GM12878 (cell line): ENCODE measurements at regions not wholly inside any gene's neighbourhood (a gene's known extent, or its start where the extent isn't known, plus 50 kb on each side); places are given as distances from the start of the nearest gene placed in this dataset.

Source experiments
- ATAC-seq: fragments of 200-7000 bp; cut with Tn5 transposase; 3 replicates; pipeline ENCODE4 v1.9.1; 2020; ENCODE audit warnings: mild to moderate bottlenecking, moderate library complexity
- BruUV-seq: library from RNA; stranded (reverse); fragments of 400-500 nt; replicated peaks from 2 replicates; lab custom pipeline; 2021; lab: Mats Ljungman, UMichigan
- CTCF ChIA-PET: fragments of 300-600 bp; sonication (Branson Sonifier 250); formaldehyde crosslinking; extraction: SDS; loops from one replicate; lab custom pipeline; 2021; ENCODE audit warnings: inconsistent platforms; lab: Yijun Ruan, JAX
- POLR2A ChIA-PET: fragments of 350-600 bp; formaldehyde crosslinking; extraction: SDS; loops from one replicate; lab custom pipeline; 2021; ENCODE audit warnings: inconsistent platforms; lab: Charles Lee
- RAD21 ChIA-PET: fragments of 300-600 bp; sonication (Branson Sonifier 250); formaldehyde crosslinking; loops from one replicate; lab custom pipeline; 2023; ENCODE audit warnings: antibody characterized with exemption; ENCODE audit not compliant: unreplicated experiment; lab: Charles Lee
- SMC1A ChIA-PET: fragments of 300-600 bp; sonication (Branson Sonifier 250); formaldehyde crosslinking; loops from one replicate; lab custom pipeline; 2023; ENCODE audit not compliant: unreplicated experiment, uncharacterized antibody; lab: Charles Lee
- DNase-seq: peaks from one replicate; pipeline ENCODE4 v3.0.0-alpha.2; 2011; ENCODE audit warnings: low read depth, low spot score
- FAIRE-seq: peaks from 3 replicates; lab custom pipeline; 2011; peaks lifted over from hg19 to GRCh38; lab: Jason Lieb, UNC
- H2AFZ ChIP-seq: 2 replicates; pipeline ENCODE4 v1.6.0; 2011; ENCODE audit warnings: low read depth, low read length, control low read depth; ENCODE audit not compliant: control insufficient read depth
- H3K27ac ChIP-seq: 2 replicates; pipeline ENCODE4 v1.5.1; 2011; ENCODE audit warnings: control low read depth; ENCODE audit not compliant: control insufficient read depth, insufficient read depth
- H3K27me3 ChIP-seq, 2 experiments: replicated peaks in 1 of 2; 2 replicates each; pipeline versions ENCODE4 v1.6.0 to v1.6.1; 2011; ENCODE audit warnings: low read length in 1 of 2; ENCODE audit not compliant: control insufficient read depth in 2 of 2, insufficient read depth in 2 of 2
- H3K36me3 ChIP-seq, 2 experiments: 2 replicates each; pipeline ENCODE4 v1.5.1; 2011; ENCODE audit warnings: low read length in 1 of 2; ENCODE audit not compliant: control insufficient read depth in 2 of 2, insufficient read depth in 2 of 2
- H3K4me1 ChIP-seq: 2 replicates; pipeline ENCODE4 v1.6.1; 2011; ENCODE audit warnings: mild to moderate bottlenecking, low read length, moderate library complexity, mixed read lengths; ENCODE audit not compliant: control insufficient read depth, insufficient read depth
- H3K4me2 ChIP-seq: 2 replicates; pipeline ENCODE4 v1.6.0; 2011; ENCODE audit warnings: control low read depth; ENCODE audit not compliant: control insufficient read depth, insufficient read depth
- H3K4me3 ChIP-seq: fragments of 200-600 bp; sonication (generic); 2 replicates; pipeline ENCODE4 v1.5.1; 2016
- H3K79me2 ChIP-seq: 2 replicates; pipeline ENCODE4 v1.6.0; 2011; ENCODE audit warnings: low read length; ENCODE audit not compliant: control insufficient read depth, insufficient read depth
- H3K9ac ChIP-seq: 2 replicates; pipeline ENCODE4 v1.8.0; 2011; ENCODE audit warnings: low read length, control low read depth, mixed read lengths; ENCODE audit not compliant: control insufficient read depth, insufficient read depth
- H3K9me3 ChIP-seq: replicated peaks from 3 replicates; pipeline ENCODE4 v1.5.1; 2011; ENCODE audit warnings: mild to moderate bottlenecking, low read length; ENCODE audit not compliant: control insufficient read depth, insufficient read depth
- H4K20me1 ChIP-seq: 2 replicates; pipeline ENCODE4 v1.6.0; 2011; ENCODE audit not compliant: control insufficient read depth, insufficient read depth
- CHD4 ChIP-seq: fragments of 200-600 bp; sonication (generic); IDR thresholded peaks from 2 replicates; pipeline ENCODE4 v1.6.1; 2016; ENCODE audit warnings: mild to moderate bottlenecking
- EZH2 ChIP-seq: IDR thresholded peaks from 2 replicates; pipeline ENCODE4 v1.6.1; 2012; ENCODE audit warnings: low read depth, mild to moderate bottlenecking, control low read depth, inconsistent platforms, low read length, borderline replicate concordance; ENCODE audit not compliant: control insufficient read depth
- HDAC6 ChIP-seq: fragments of 200-600 bp; sonication (generic); IDR thresholded peaks from one replicate; pipeline ENCODE4 v1.8.0; 2017; ENCODE audit warnings: antibody characterized with exemption; ENCODE audit not compliant: unreplicated experiment
- PAX8 ChIP-seq: fragments of 450-650 bp; IDR thresholded peaks from 2 replicates; pipeline ENCODE4 v1.6.1; 2017; ENCODE audit warnings: mild to moderate bottlenecking, moderate library complexity
- POLR2AphosphoS5 ChIP-seq: IDR thresholded peaks from 2 replicates; pipeline ENCODE4 v1.6.1; 2011; ENCODE audit warnings: mild to moderate bottlenecking, low read length, inconsistent platforms
- STAT1 ChIP-seq: fragments of 450-650 bp; conservative IDR thresholded peaks from 2 replicates; pipeline ENCODE4 v1.6.1; 2014; ENCODE audit warnings: antibody characterized with exemption, mild to moderate bottlenecking
- ZBTB40 ChIP-seq: fragments of 450-650 bp; IDR thresholded peaks from 2 replicates; pipeline ENCODE4 v1.6.1; 2016; ENCODE audit warnings: mild to moderate bottlenecking, moderate library complexity, borderline replicate concordance
- ZNF592 ChIP-seq: fragments of 450-650 bp; IDR thresholded peaks from 2 replicates; pipeline ENCODE4 v1.6.1; 2017; ENCODE audit warnings: mild to moderate bottlenecking, moderate library complexity
- WGBS: methylation state at CpG from one replicate; pipeline ENCODE4 v1.1.6; 2016; ENCODE audit warnings: low lambda C conversion rate; ENCODE audit not compliant: insufficient replicate concordance, insufficient coverage; ENCODE audit errors: missing lambda C conversion rate; 5-methylcytosine and 5-hydroxymethylcytosine counted together
- in situ Hi-C: fragments of 300-500 bp; cut with MboI; formaldehyde crosslinking; loops from 9 replicates; pipeline ENCODE4 v1.14.3; 2018; ENCODE audit warnings: mixed read lengths
- intact Hi-C: fragments of 100-400 bp; cut with micrococcal nuclease; formaldehyde crosslinking; loops from one replicate; pipeline ENCODE4 v1.14.2; 2022; ENCODE audit not compliant: unreplicated experiment

DNA sequence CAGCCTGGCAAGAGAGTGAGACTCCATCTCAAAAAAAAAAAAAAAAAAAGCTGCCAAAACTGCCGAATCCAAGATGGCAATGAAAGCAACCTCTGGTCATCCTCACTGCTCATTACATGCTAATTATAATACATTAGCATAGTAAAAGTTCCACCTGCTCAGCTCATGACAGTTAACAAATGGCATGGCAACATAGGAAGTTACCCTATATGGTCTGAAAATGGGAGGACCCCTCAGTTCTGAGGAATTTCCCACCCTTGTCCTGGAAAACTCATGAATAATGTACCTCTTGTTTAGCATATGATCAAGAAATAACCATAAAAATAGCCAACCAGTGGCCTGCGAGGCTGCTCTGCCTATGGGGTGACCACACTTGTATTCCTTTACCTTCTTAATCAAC lies 93.1 kb upstream of the PGBD5 start:
- Histone ChIP-seq H3K4me2 (no peak overlapping the region), H3K4me3 (no peak overlapping the region), H3K4me1 (no peaks in the 10 kb centered on the region), H3K27me3 (no peaks in the 10 kb centered on the region), H3K27ac (no peak overlapping the region), H2AFZ (no peak overlapping the region), H3K79me2 (no peaks in the 10 kb centered on the region), H3K9ac (no peak overlapping the region), H3K9me3 (no peaks in the 10 kb centered on the region), H4K20me1 (no peaks in the 10 kb centered on the region), H3K36me3 (no peaks in the 10 kb centered on the region)
- WGBS = 31% methylated on average over 2 of the region's 2 CpGs
- intact Hi-C loops = no loop called here
- no TSS peak for BruUV-seq
- in situ Hi-C loops = no loop called here
- ChIA-PET SMC1A (no interaction called here), RAD21 (no interaction called here), CTCF (interaction anchor here (0.7 kb wide), 1 partner anchor 982 kb away, joined by 3 read pairs; no protein-coding TSS in a partner anchor), POLR2A (no interaction called here)
- no peak for DNase-seq
- no peak for ATAC-seq
- no peak for FAIRE-seq
- TF ChIP-seq STAT1 (no peak), PAX8 (no peak), HDAC6 (no peak)

DNA sequence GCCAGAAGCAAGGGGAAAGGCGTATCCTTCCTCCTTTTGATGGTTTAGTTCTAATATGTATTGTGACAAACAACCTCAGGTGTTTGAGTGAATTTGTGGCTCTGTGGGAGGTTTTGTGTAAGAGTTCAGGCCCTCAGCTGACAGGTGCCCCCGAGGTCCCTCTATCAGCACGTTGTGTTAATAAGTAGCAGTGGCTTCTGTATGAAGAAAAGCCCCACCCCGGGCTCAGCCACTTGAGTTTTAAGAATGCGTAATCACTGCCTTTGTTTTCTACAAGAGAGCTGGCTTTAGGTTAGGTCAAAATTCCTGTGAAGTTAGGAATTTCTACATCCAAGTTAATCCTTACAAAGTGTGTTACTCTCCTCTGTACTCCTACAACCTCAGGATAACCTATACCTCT lies 92.4 kb upstream of the PGBD5 start:
- WGBS = 33% methylated on average over 5 of the region's 5 CpGs
- no TSS peak for BruUV-seq
- H3K27ac ChIP-seq = no peak overlapping the region
- H4K20me1 ChIP-seq = no peaks in the 10 kb centered on the region
- no peaks in the 10 kb centered on the region for H3K4me1 ChIP-seq
- in situ Hi-C loops = no loop called here
- H3K36me3 ChIP-seq = no peaks in the 10 kb centered on the region
- no peaks in the 10 kb centered on the region for H3K9me3 ChIP-seq
- no peak overlapping the region for H3K4me3 ChIP-seq
- no peak overlapping the region for H2AFZ ChIP-seq
- CTCF ChIA-PET = interaction anchor here (0.7 kb wide), 1 partner anchor 981 kb away, joined by 3 read pairs; no protein-coding TSS in a partner anchor
- no peaks in the 10 kb centered on the region for H3K27me3 ChIP-seq
- RAD21 ChIA-PET = no interaction called here
- no peak overlapping the region for H3K9ac ChIP-seq
- intact Hi-C loops = no loop called here
- SMC1A ChIA-PET = no interaction called here
- DNase-seq = no peak
- no peaks in the 10 kb centered on the region for H3K79me2 ChIP-seq
- H3K4me2 ChIP-seq = no peak overlapping the region
- no peak for FAIRE-seq
- no peak for ATAC-seq
- POLR2A ChIA-PET = no interaction called here
- TF ChIP-seq CHD4 = no peak
- no peak for TF ChIP-seq EZH2
- TF ChIP-seq POLR2AphosphoS5 = no peak
- TF ChIP-seq ZNF592 = no peak
- TF ChIP-seq ZBTB40 = no peak
